Testis (tissue), 2 donors: ENCODE measurements at regions not wholly inside any gene's neighbourhood (a gene's known extent, or its start where the extent isn't known, plus 50 kb on each side); places are given as distances from the start of the nearest gene placed in this dataset.

Experiments
- CTCF ChIP-seq, 3 experiments: fragments of 450-650 bp in 2 of 3; fragments of 200-600 bp in 1 of 3; sonication (generic) in 1 of 3; IDR thresholded peaks; one replicate each; pipeline ENCODE4 v1.5.1; 2016 to 2019; ENCODE audit warnings: antibody characterized with exemption in 3 of 3, mild to moderate bottlenecking in 2 of 3, moderate library complexity in 1 of 3
- POLR2A ChIP-seq: fragments of 450-650 bp; IDR thresholded peaks from one replicate; pipeline ENCODE4 v1.6.1; 2017; ENCODE audit warnings: antibody characterized with exemption, mild to moderate bottlenecking, moderate library complexity

- TF ChIP-seq CTCF (IDR thresholded peaks at IDR 0.05): no peak
- TF ChIP-seq POLR2A: no peak
Observed at GRCh38 chr11:103830205-103830604, 206.2 kb upstream of the DDI1 start.
